ENCODE measurements at regions not wholly inside any gene's neighbourhood (a gene's known extent, or its start where the extent isn't known, plus 50 kb on each side); places are given as distances from the start of the nearest gene placed in this dataset.
A peak's percentile ranks its signal among the peaks of the same experiment; 100 is the strongest.

DNA sequence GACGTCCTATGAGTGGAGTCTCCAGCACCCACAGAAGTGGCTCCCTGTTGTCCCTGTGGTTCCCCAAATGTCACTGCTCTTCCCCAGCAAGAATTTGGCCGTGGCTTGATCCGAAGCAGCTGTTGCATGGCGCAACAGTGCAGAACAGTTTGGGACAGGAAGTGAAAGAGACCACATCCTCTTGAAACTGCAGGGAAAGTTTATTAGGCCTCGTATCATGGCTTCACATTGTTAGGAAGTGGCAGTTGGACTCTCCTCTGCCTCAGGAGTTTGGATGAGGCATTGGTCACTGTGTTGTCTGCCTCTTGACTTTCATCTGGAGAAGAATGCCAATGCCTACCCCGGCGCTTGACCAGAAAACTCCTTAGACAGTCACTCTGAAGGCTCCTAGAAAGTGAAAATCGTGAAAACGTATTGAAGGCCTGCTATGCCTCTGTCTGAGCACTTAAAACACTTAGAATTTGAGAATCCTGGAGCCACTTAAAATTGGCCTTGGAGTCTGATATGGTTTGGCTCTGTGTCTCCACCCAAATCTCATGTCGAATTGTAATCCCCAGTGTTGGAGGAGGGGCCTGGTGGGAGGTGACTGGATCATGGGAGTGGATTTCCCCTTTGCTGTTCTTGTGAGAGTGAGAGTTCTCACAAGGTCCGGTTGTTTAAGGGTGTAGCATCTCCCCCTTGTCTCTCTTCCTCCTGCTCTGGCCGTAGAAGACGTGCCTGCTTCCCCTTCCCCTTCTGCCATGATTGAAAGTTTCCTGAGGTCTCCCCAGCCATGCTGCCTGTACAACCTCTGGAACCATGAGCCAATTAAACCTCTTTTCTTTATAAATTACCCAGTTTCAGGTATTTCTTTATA, 334.9 kb upstream of the JARID2 start:
- no peak for TF ChIP-seq POLR2A (IDR thresholded peaks at IDR 0.05)
- no peak for TF ChIP-seq EP300 (IDR thresholded peaks at IDR 0.05)
- TF ChIP-seq, protein P1, sequence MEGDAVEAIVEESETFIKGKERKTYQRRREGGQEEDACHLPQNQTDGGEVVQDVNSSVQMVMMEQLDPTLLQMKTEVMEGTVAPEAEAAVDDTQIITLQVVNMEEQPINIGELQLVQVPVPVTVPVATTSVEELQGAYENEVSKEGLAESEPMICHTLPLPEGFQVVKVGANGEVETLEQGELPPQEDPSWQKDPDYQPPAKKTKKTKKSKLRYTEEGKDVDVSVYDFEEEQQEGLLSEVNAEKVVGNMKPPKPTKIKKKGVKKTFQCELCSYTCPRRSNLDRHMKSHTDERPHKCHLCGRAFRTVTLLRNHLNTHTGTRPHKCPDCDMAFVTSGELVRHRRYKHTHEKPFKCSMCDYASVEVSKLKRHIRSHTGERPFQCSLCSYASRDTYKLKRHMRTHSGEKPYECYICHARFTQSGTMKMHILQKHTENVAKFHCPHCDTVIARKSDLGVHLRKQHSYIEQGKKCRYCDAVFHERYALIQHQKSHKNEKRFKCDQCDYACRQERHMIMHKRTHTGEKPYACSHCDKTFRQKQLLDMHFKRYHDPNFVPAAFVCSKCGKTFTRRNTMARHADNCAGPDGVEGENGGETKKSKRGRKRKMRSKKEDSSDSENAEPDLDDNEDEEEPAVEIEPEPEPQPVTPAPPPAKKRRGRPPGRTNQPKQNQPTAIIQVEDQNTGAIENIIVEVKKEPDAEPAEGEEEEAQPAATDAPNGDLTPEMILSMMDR (IDR thresholded peaks at IDR 0.05) = no peak
- peaks cover 6% of the 10 kb centered on the region for H3K4me1 ChIP-seq (ENCODE audit: insufficient read depth)
- WGBS, 3 donors = 74 to 82% (median 75%) methylated on average over 13 of the region's 13 CpGs
- no peak overlapping the region for H3K4me3 ChIP-seq
- no peaks in the 10 kb centered on the region for H3K36me3 ChIP-seq
- DNase-seq = no peak
- no peaks in the 10 kb centered on the region for H3K9me3 ChIP-seq
- H3K27ac ChIP-seq = no peak overlapping the region
- intact Hi-C loops (cut with DNase I) = no loop called here
- no peaks in the 10 kb centered on the region for H3K27me3 ChIP-seq

DNA sequence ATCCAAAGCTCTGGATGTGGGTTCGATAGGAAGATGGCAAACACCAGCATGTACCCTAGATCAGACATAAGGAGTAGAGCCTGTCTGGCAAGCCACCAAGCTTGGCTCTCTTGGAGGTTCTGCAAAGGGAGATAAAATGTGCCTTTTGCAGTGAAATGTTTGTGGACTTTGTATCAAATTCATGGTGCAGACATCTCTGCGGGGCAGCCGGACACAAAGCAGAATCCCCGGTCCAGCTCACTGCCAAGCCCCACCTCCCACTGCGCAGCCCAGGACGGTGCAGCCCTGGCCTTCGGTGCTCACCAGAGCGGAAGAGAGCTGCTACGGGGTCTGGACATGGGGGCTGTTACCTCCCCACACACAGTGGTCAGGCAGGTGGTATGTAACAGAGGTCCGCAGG, 333.6 kb upstream of the JARID2 start:
- intact Hi-C loops (cut with DNase I) = no loop called here
- TF ChIP-seq EP300 (IDR thresholded peaks at IDR 0.05) (no peak), POLR2A (IDR thresholded peaks at IDR 0.05) (no peak)
- TF ChIP-seq, protein P1 (IDR thresholded peaks at IDR 0.05) = no peak
- no peak overlapping the region for H3K27ac ChIP-seq
- WGBS, 3 donors = 30 to 34% (median 32%) methylated on average over 9 to 10 of the region's 10 CpGs
- no peaks in the 10 kb centered on the region for H3K36me3 ChIP-seq
- H3K27me3 ChIP-seq = no peaks in the 10 kb centered on the region
- no peak overlapping the region for H3K4me3 ChIP-seq
- peak in 2 of 5 donors; percentile 18 to 59 for DNase-seq
- peaks cover 6% of the 10 kb centered on the region for H3K4me1 ChIP-seq (ENCODE audit: insufficient read depth)
- H3K9me3 ChIP-seq = no peaks in the 10 kb centered on the region

DNA sequence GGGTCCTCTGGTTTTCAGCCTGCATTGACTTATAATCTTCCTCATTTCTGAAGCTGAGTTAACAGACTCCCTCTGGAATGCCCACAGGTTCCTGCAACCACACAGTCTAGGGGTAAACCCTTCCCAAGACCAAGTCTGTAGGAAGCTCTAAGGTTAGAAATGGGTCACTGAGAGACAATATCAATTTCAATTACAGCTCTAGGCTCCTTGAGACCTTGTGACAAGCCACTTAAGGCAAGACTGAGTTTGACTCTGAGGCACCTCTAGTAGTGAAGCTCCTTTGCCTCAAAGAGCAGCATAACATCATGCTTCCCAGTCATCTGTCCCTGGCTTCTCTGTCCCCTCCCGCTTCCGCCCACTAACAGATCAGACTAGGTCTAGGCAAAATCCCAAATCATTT, 333.2 kb upstream of the JARID2 start:
- no peak overlapping the region for H3K4me3 ChIP-seq
- 84 to 96% (median 88%) methylated on average over 2 of the region's 2 CpGs for WGBS, 3 donors
- H3K4me1 ChIP-seq (ENCODE audit: insufficient read depth) = peaks cover 6% of the 10 kb centered on the region
- intact Hi-C loops (cut with DNase I) = no loop called here
- TF ChIP-seq EP300 (IDR thresholded peaks at IDR 0.05) (no peak), POLR2A (IDR thresholded peaks at IDR 0.05) (no peak)
- TF ChIP-seq, protein P1 (IDR thresholded peaks at IDR 0.05) = no peak
- no peaks in the 10 kb centered on the region for H3K36me3 ChIP-seq
- H3K27ac ChIP-seq = no peak overlapping the region
- H3K27me3 ChIP-seq = no peaks in the 10 kb centered on the region
- H3K9me3 ChIP-seq = no peaks in the 10 kb centered on the region
- DNase-seq = no peak

DNA sequence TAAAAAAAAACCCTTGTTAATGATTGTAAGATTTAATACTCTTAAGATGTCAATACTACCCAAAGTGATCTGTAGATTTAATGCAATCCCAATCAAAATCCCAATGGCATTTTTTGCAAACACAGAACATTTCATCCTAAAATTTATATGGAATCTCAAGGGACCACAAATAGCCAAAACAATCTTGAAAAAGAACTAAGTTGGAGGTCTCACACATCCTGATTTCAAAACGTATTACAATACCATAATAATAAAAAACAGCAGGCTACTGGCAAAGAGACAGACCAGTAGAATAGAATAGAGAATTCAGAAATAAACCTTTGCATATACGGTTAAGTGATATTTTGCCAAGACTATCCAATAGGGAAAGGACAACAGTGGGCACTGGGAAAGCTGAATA, 331.9 kb upstream of the JARID2 start:
- intact Hi-C loops (cut with DNase I) = no loop called here
- H3K27ac ChIP-seq = no peak overlapping the region
- no peak for DNase-seq
- no peaks in the 10 kb centered on the region for H3K27me3 ChIP-seq
- no peaks in the 10 kb centered on the region for H3K9me3 ChIP-seq
- H3K4me3 ChIP-seq = no peak overlapping the region
- no peaks in the 10 kb centered on the region for H3K36me3 ChIP-seq
- TF ChIP-seq POLR2A (IDR thresholded peaks at IDR 0.05) (no peak), EP300 (IDR thresholded peaks at IDR 0.05) (no peak)
- TF ChIP-seq, protein P1 (IDR thresholded peaks at IDR 0.05) = no peak
- 19 to 38% (median 33%) methylated on average over 2 of the region's 2 CpGs for WGBS, 3 donors
- H3K4me1 ChIP-seq (ENCODE audit: insufficient read depth) = peaks cover 6% of the 10 kb centered on the region
